Endodermal cell (in vitro differentiated cells): ENCODE measurements at regions not wholly inside any gene's neighbourhood (a gene's known extent, or its start where the extent isn't known, plus 50 kb on each side); places are given as distances from the start of the nearest gene placed in this dataset.

Experiments used
- DNase-seq: peaks from one replicate; pipeline ENCODE4 v3.0.0-alpha.2; 2017
- H3K27ac ChIP-seq: 2 replicates; pipeline ENCODE4 v1.5.1; 2013; ENCODE audit warnings: mild to moderate bottlenecking, low read depth, low read length, moderate library complexity
- H3K27me3 ChIP-seq: 2 replicates; pipeline ENCODE4 v1.6.1; 2013; ENCODE audit warnings: mild to moderate bottlenecking, low read length, moderate library complexity; ENCODE audit not compliant: insufficient read depth, control insufficient read depth, poor library complexity, severe bottlenecking
- H3K36me3 ChIP-seq: 2 replicates; pipeline ENCODE4 v1.7.0; 2013; ENCODE audit warnings: mild to moderate bottlenecking, low read length, moderate library complexity; ENCODE audit not compliant: control insufficient read depth, insufficient read depth
- H3K4me1 ChIP-seq: one replicate; pipeline ENCODE4 v1.7.0; 2013; ENCODE audit warnings: low read length; ENCODE audit not compliant: control insufficient read depth, insufficient read depth
- H3K4me3 ChIP-seq: 2 replicates; pipeline ENCODE4 v1.5.1; 2013; ENCODE audit warnings: mild to moderate bottlenecking, low read length, moderate library complexity
- H3K9ac ChIP-seq: 2 replicates; pipeline ENCODE4 v1.6.1; 2013; ENCODE audit warnings: mild to moderate bottlenecking, low read length, moderate library complexity; ENCODE audit not compliant: poor library complexity, severe bottlenecking; ENCODE audit errors: extremely low read depth
- H3K9me3 ChIP-seq: 2 replicates; pipeline ENCODE4 v1.6.1; 2013; ENCODE audit warnings: mild to moderate bottlenecking, low read length, moderate library complexity; ENCODE audit not compliant: control insufficient read depth
- H3K27ac Mint-ChIP-seq: 2 replicates; pipeline ENCODE4 v1.8.0; 2020; ENCODE audit warnings: mixed read lengths
- H3K27me3 Mint-ChIP-seq: 2 replicates; pipeline ENCODE4 v1.8.0; 2021; ENCODE audit warnings: mild to moderate bottlenecking, mixed read lengths; ENCODE audit not compliant: insufficient read depth
- H3K36me3 Mint-ChIP-seq: 2 replicates; pipeline ENCODE4 v1.8.0; 2020; ENCODE audit warnings: low read depth, mixed read lengths
- H3K4me1 Mint-ChIP-seq: 2 replicates; pipeline ENCODE4 v1.8.0; 2020; ENCODE audit warnings: mixed read lengths
- H3K4me3 Mint-ChIP-seq: 2 replicates; pipeline ENCODE4 v1.8.0; 2020; ENCODE audit warnings: mild to moderate bottlenecking, moderate library complexity, mixed read lengths
- H3K9me3 Mint-ChIP-seq: 2 replicates; pipeline ENCODE4 v1.8.0; 2020; ENCODE audit warnings: mild to moderate bottlenecking, mixed read lengths
- CTCF ChIP-seq: fragments of 200-600 bp; sonication (generic); conservative IDR thresholded peaks from 2 replicates; pipeline ENCODE4 v1.5.0; 2021; ENCODE audit warnings: antibody characterized with exemption, mild to moderate bottlenecking
- WGBS, 2 experiments: methylation state at CpG; one replicate each; pipeline versions ENCODE4 v1.1.5 to v1.1.7; 2013; ENCODE audit warnings: missing lambda C conversion rate in 2 of 2, mixed read lengths in 1 of 2; ENCODE audit not compliant: insufficient coverage in 1 of 2, insufficient read length in 1 of 2; 5-methylcytosine and 5-hydroxymethylcytosine counted together

GRCh38 chr14:84797326-84797725 lies 732.6 kb upstream of the FLRT2 start:
- Histone ChIP-seq H3K27me3 (no peaks in the 10 kb centered on the region), H3K27ac (no peak overlapping the region), H3K4me1 (no peaks in the 10 kb centered on the region), H3K4me3 (no peak overlapping the region), H3K9ac (no peak overlapping the region), H3K36me3 (no peaks in the 10 kb centered on the region), H3K9me3 (peaks cover 21% of the 10 kb centered on the region)
- no peak for TF ChIP-seq CTCF
- H3K27me3 Mint-ChIP-seq: no peaks in the 10 kb centered on the region
- H3K27ac Mint-ChIP-seq: no peak overlapping the region
- no peak for DNase-seq
- no peaks in the 10 kb centered on the region for H3K9me3 Mint-ChIP-seq
- WGBS, 2 experiments: 97 to 100% methylated on average over 1 to 3 of the region's 3 CpGs
- H3K4me1 Mint-ChIP-seq: peaks cover 1% of the 10 kb centered on the region
- no peaks in the 10 kb centered on the region for H3K36me3 Mint-ChIP-seq
- no peak overlapping the region for H3K4me3 Mint-ChIP-seq

DNA sequence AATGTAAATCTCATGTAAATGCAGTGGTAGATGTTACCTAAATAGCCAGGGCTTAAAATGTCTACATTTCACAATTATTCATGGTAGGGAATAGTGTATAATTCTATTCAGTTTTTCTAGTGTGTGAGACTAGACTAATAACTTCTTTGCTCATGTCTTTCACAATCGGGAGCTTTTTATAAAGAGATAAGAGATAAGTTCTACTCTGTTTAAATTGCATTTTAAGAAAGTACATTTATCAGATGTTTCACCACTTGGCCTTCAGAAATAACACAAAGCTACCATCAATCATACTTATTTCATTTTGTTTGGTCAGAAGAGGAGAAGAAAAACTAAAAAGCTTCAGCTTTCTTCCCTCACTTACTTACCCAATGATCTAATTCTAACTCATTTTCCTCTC lies 725.5 kb upstream of the FLRT2 start:
- 92% methylated on average over 1 of the region's 1 CpG; no CpG with 5 or more reads in 1 of the 2 experiments for WGBS, 2 experiments
- H3K4me1 Mint-ChIP-seq: peaks cover 13% of the 10 kb centered on the region

GRCh38 chr14:84804895-84805294 lies 725.0 kb upstream of the FLRT2 start:
- Histone ChIP-seq H3K4me3 (no peak overlapping the region), H3K4me1 (no peaks in the 10 kb centered on the region), H3K36me3 (no peaks in the 10 kb centered on the region), H3K9ac (no peak overlapping the region), H3K27ac (no peak overlapping the region), H3K27me3 (no peaks in the 10 kb centered on the region), H3K9me3 (no peaks in the 10 kb centered on the region)
- no CpG with 5 or more reads among the region's 1 CpG for WGBS, 2 experiments
- peaks cover 3% of the 10 kb centered on the region for H3K27me3 Mint-ChIP-seq
- no peak overlapping the region for H3K4me3 Mint-ChIP-seq
- H3K9me3 Mint-ChIP-seq: no peaks in the 10 kb centered on the region
- no peak for DNase-seq
- no peak overlapping the region for H3K27ac Mint-ChIP-seq
- TF ChIP-seq CTCF: no peak
- no peaks in the 10 kb centered on the region for H3K36me3 Mint-ChIP-seq
- peaks cover 15% of the 10 kb centered on the region for H3K4me1 Mint-ChIP-seq

More for the DNA sequence above, 725.5 kb upstream of the FLRT2 start:
- Mint-ChIP-seq H3K4me3 (no peak overlapping the region), H3K27me3 (peaks cover 3% of the 10 kb centered on the region), H3K27ac (no peak overlapping the region), H3K9me3 (no peaks in the 10 kb centered on the region), H3K36me3 (no peaks in the 10 kb centered on the region)
- H3K27me3 ChIP-seq: no peaks in the 10 kb centered on the region
- H3K36me3 ChIP-seq: no peaks in the 10 kb centered on the region
- TF ChIP-seq CTCF: no peak
- no peak overlapping the region for H3K9ac ChIP-seq
- no peaks in the 10 kb centered on the region for H3K9me3 ChIP-seq
- no peak overlapping the region for H3K4me3 ChIP-seq
- DNase-seq: no peak
- no peaks in the 10 kb centered on the region for H3K4me1 ChIP-seq
- no peak overlapping the region for H3K27ac ChIP-seq
